ENCODE measurements at regions not wholly inside any gene's neighbourhood (a gene's known extent, or its start where the extent isn't known, plus 50 kb on each side); places are given as distances from the start of the nearest gene placed in this dataset.

DNA sequence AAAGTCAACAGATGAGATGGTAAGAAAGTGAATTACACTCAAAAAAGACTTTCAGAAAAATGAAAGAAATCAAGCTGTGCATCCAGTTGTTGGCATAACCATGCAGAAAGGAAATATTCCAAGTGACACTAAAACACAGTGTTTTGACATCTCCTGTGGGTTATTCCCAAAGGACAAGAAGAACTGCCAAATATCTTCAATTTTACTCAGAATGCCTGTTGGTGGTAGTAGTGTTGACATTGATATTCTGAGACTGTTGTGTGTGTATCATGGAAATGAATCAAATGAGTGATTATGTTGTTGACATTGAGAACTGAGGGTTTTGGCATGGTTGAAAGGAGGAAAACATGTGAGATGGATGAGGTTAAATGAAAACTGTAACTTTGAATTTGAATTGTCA lies 196.9 kb downstream of the SH2D4B start:
- TF ChIP-seq POLR2A (IDR thresholded peaks at IDR 0.05), result no peak
- TF ChIP-seq, protein P1, sequence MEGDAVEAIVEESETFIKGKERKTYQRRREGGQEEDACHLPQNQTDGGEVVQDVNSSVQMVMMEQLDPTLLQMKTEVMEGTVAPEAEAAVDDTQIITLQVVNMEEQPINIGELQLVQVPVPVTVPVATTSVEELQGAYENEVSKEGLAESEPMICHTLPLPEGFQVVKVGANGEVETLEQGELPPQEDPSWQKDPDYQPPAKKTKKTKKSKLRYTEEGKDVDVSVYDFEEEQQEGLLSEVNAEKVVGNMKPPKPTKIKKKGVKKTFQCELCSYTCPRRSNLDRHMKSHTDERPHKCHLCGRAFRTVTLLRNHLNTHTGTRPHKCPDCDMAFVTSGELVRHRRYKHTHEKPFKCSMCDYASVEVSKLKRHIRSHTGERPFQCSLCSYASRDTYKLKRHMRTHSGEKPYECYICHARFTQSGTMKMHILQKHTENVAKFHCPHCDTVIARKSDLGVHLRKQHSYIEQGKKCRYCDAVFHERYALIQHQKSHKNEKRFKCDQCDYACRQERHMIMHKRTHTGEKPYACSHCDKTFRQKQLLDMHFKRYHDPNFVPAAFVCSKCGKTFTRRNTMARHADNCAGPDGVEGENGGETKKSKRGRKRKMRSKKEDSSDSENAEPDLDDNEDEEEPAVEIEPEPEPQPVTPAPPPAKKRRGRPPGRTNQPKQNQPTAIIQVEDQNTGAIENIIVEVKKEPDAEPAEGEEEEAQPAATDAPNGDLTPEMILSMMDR (IDR thresholded peaks at IDR 0.05), result no peak
